ENCODE measurements at regions not wholly inside any gene's neighbourhood (a gene's known extent, or its start where the extent isn't known, plus 50 kb on each side); places are given as distances from the start of the nearest gene placed in this dataset.
"Not testable (repeated sequence)": the region's sequence is repeated elsewhere in the genome, so short reads cannot be mapped to it uniquely, and the experiment has no call there.

DNA sequence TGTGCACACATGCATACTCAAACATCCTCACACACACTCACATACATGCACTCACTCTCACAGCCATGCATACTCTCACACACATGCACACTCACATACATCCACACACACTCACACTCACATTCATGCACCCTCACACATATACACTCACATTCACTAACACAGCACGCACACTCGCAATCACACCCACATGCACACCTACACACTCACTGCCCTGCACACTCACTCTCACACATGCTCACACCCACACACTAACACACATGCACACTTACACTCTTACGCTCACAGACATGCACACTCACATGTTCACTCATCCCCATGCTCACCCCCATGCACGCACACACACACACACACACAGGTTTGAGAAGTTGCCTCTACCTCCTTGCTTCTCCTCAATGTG lies 63.2 kb upstream of the SFSWAP start:
- no peak for FAIRE-seq

DNA sequence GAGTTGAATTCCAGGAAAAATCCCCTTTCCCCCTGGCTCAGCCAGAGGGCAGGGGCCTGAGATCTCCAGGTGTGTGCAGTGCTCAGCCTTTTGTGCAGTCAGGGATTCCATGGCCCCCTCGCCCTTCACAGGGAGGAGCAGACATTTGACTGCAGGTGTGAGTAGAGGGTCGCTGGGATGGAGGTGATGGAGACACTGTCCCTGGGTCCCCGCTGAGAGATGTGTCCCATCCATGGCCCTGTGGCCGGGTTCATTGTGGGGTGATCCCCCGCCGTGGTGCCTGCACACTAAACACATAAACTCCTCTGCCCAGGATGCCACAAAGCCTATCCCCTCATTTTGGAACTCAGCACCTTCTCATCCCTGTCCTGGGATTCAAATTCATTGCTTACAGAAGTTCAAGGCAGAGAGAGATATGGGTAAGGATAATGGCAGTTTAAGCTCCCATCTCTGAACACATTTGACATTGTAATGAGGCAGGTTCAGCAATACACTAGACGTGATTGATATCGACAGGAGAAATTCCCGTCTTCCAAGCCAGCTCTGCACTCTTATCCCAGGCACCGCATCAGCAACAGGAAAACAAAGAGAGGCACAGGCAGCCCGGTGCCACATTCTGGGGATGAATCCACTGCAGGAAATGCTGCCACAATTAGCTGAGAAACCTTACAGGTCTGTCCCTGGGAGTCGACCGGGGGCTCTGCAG lies 55.3 kb upstream of the SFSWAP start:
- POLR2A ChIA-PET; H3K4me2 ChIP-seq (ENCODE audit: insufficient read depth, low read length); H4K20me1 ChIP-seq (replicated peaks; ENCODE audit: control insufficient read depth, insufficient read depth, low read length); CTCF ChIA-PET (ENCODE audit: low intra/inter-chr PET ratio); H3K27ac ChIP-seq (ENCODE audit: extremely low read depth, low read depth, low read length); BruUV-seq (replicated peaks); ATAC-seq; H3K9me3 ChIP-seq (replicated peaks; ENCODE audit: control insufficient read depth, insufficient read depth, low read depth, low read length); H2AFZ ChIP-seq (ENCODE audit: low read depth, low read length); H3K4me1 ChIP-seq (replicated peaks in 1 of 2; ENCODE audit: control insufficient read depth in 2 of 2, insufficient read depth in 2 of 2, low read length in 2 of 2); DNase-seq (ENCODE audit: extremely low read depth in 1 of 4, low spot score in 3 of 4); FAIRE-seq; in situ Hi-C loops (cut with MboI); intact Hi-C loops (cut with micrococcal nuclease); H3K9ac ChIP-seq (ENCODE audit: insufficient read depth in 1 of 2, low read depth in 2 of 2, low read length in 2 of 2); H3K27me3 ChIP-seq (ENCODE audit: control insufficient read depth in 2 of 2, insufficient read depth in 2 of 2, low read length in 2 of 2); H3K36me3 ChIP-seq (ENCODE audit: control insufficient read depth, insufficient read depth, low read length); H3K9me1 ChIP-seq (ENCODE audit: control insufficient read depth, insufficient read depth, low read length); H3K4me3 ChIP-seq; H3K79me2 ChIP-seq (ENCODE audit: control insufficient read depth, insufficient read depth, low read length): not testable (repeated sequence)
- WGBS (ENCODE audit: insufficient coverage, low coverage, missing lambda C conversion rate) = 0% methylated on average over 6 of the region's 13 CpGs

More for the DNA sequence above, 63.2 kb upstream of the SFSWAP start:
- 0% methylated on average over 4 of the region's 4 CpGs for WGBS (ENCODE audit: insufficient coverage, low coverage, missing lambda C conversion rate)
- Histone ChIP-seq H3K9me1 (ENCODE audit: control insufficient read depth, insufficient read depth, low read length) (no peaks in the 10 kb centered on the region), H3K4me2 (ENCODE audit: insufficient read depth, low read length) (no peak overlapping the region), H4K20me1 (replicated peaks; ENCODE audit: control insufficient read depth, insufficient read depth, low read length) (no peaks in the 10 kb centered on the region), H3K9me3 (replicated peaks; ENCODE audit: control insufficient read depth, insufficient read depth, low read depth, low read length) (no peaks in the 10 kb centered on the region), H3K4me1 (replicated peaks in 1 of 2; ENCODE audit: control insufficient read depth in 2 of 2, insufficient read depth in 2 of 2, low read length in 2 of 2) (peaks cover under 1 to 3% of the 10 kb centered on the region in 2 experiments; a peak in 4 of 5 replicates), H3K36me3 (ENCODE audit: control insufficient read depth, insufficient read depth, low read length) (no peaks in the 10 kb centered on the region), H3K79me2 (ENCODE audit: control insufficient read depth, insufficient read depth, low read length) (no peaks in the 10 kb centered on the region), H3K27me3 (ENCODE audit: control insufficient read depth in 2 of 2, insufficient read depth in 2 of 2, low read length in 2 of 2) (peaks cover 4 to 22% of the 10 kb centered on the region in 2 experiments; a peak in 4 of 5 replicates), H3K9ac (ENCODE audit: insufficient read depth in 1 of 2, low read depth in 2 of 2, low read length in 2 of 2) (no peak overlapping the region), H3K4me3 (no peak overlapping the region), H3K27ac (ENCODE audit: extremely low read depth, low read depth, low read length) (no peak overlapping the region), H2AFZ (ENCODE audit: low read depth, low read length) (no peak overlapping the region)
- in situ Hi-C loops (cut with MboI) = no loop called here
- no TSS peak for BruUV-seq (replicated peaks)
- TF ChIP-seq PHF20 (IDR thresholded peaks at IDR 0.05; ENCODE audit: partially characterized antibody) (no peak), ZNF584 (CRISPR knock-in tag; IDR thresholded peaks at IDR 0.05; ENCODE audit: low read depth) (no peak), ZNF354B (CRISPR knock-in tag; IDR thresholded peaks at IDR 0.05) (no peak), STAG1 (CRISPR knock-in tag; IDR thresholded peaks at IDR 0.05; ENCODE audit: borderline replicate concordance) (no peak)
- DNase-seq (ENCODE audit: extremely low read depth in 1 of 4, low spot score in 3 of 4) (no peak), ATAC-seq (no peak)
- POLR2A ChIA-PET = no interaction called here
- intact Hi-C loops (cut with micrococcal nuclease) = no loop called here
- CTCF ChIA-PET (ENCODE audit: low intra/inter-chr PET ratio) = no interaction called here
